K562 (cell line): ENCODE measurements at regions not wholly inside any gene's neighbourhood (a gene's known extent, or its start where the extent isn't known, plus 50 kb on each side); places are given as distances from the start of the nearest gene placed in this dataset.

Experiments
- ATAC-seq: fragments of 200-7000 bp; cut with Tn5 transposase; 3 replicates; pipeline ENCODE4 v1.9.1; 2020; ENCODE audit warnings: moderate library complexity
- BruUV-seq: library from RNA; stranded (reverse); fragments of 400-500 nt; replicated peaks from 2 replicates; lab custom pipeline; 2021; lab: Mats Ljungman, UMichigan
- CTCF ChIA-PET: fragments of 300-600 bp; formaldehyde crosslinking; extraction: SDS; loops from one replicate; lab custom pipeline; 2021; ENCODE audit warnings: low intra/inter-chr PET ratio; lab: Yijun Ruan, JAX
- POLR2A ChIA-PET: fragments of 300-600, 350-650 bp; sonication (Branson Sonifier 250); formaldehyde crosslinking; extraction: SDS; loops from one replicate; lab custom pipeline; 2021; ENCODE audit warnings: antibody characterized with exemption, inconsistent platforms; lab: Yijun Ruan, JAX
- DNase-seq, 4 experiments: peaks; one replicate each; pipeline versions ENCODE4 v3.0.0 to v3.0.0-alpha.2; 2011 to 2018; ENCODE audit warnings: low spot score in 3 of 4, mixed read lengths in 3 of 4; ENCODE audit errors: extremely low read depth in 1 of 4
- FAIRE-seq: peaks from 2 replicates; lab custom pipeline; 2011; peaks lifted over from hg19 to GRCh38; lab: Jason Lieb, UNC
- H2AFZ ChIP-seq: 2 replicates; pipeline ENCODE4 v1.6.0; 2011; ENCODE audit warnings: low read depth, low read length, control low read depth, inconsistent platforms
- H3K27ac ChIP-seq: fragments of 200-600 bp; 3 replicates; pipeline ENCODE4 v1.8.0; 2011; ENCODE audit warnings: low read depth, mild to moderate bottlenecking, control low read depth, inconsistent platforms, low read length, moderate library complexity, mixed read lengths; ENCODE audit errors: extremely low read depth
- H3K27me3 ChIP-seq, 2 experiments: fragments of 300-600 bp in 1 of 2; 2 replicates in 1 of 2; 3 replicates in 1 of 2; pipeline versions ENCODE4 v1.6.0 to v1.8.0; 2011; ENCODE audit warnings: inconsistent platforms in 2 of 2, low read length in 2 of 2, mild to moderate bottlenecking in 1 of 2, mixed read lengths in 1 of 2, moderate library complexity in 1 of 2; ENCODE audit not compliant: control insufficient read depth in 2 of 2, insufficient read depth in 2 of 2
- H3K36me3 ChIP-seq: fragments of 300-600 bp; 3 replicates; pipeline ENCODE4 v1.8.0; 2011; ENCODE audit warnings: mild to moderate bottlenecking, low read length, inconsistent platforms; ENCODE audit not compliant: control insufficient read depth, insufficient read depth
- H3K4me1 ChIP-seq, 2 experiments: fragments of 200-600 bp in 1 of 2; replicated peaks in 1 of 2; 2 replicates in 1 of 2; 3 replicates in 1 of 2; pipeline versions ENCODE4 v1.5.1 to v1.8.0; 2011; ENCODE audit warnings: inconsistent platforms in 2 of 2, low read length in 2 of 2, mild to moderate bottlenecking in 1 of 2, mixed read lengths in 1 of 2, moderate library complexity in 1 of 2; ENCODE audit not compliant: control insufficient read depth in 2 of 2, insufficient read depth in 2 of 2
- H3K4me2 ChIP-seq: 2 replicates; pipeline ENCODE4 v1.6.1; 2011; ENCODE audit warnings: low read length, control low read depth, inconsistent platforms, mixed read lengths; ENCODE audit not compliant: insufficient read depth
- H3K4me3 ChIP-seq: fragments of 200-600 bp; sonication (generic), shearing (Covaris generic); 2 replicates; pipeline ENCODE4 v1.5.1; 2016; ENCODE audit warnings: control low read depth, inconsistent platforms
- H3K79me2 ChIP-seq: fragments of 200-600 bp; 3 replicates; pipeline ENCODE4 v1.8.0; 2011; ENCODE audit warnings: low read length, inconsistent platforms; ENCODE audit not compliant: control insufficient read depth, insufficient read depth
- H3K9ac ChIP-seq, 2 experiments: 2 replicates each; pipeline versions ENCODE4 v1.6.0 to v1.6.1; 2011; ENCODE audit warnings: low read depth in 2 of 2, low read length in 2 of 2, control low read depth in 1 of 2, inconsistent platforms in 1 of 2, mild to moderate bottlenecking in 1 of 2, mixed read lengths in 1 of 2; ENCODE audit not compliant: insufficient read depth in 1 of 2
- H3K9me1 ChIP-seq: one replicate; pipeline ENCODE4 v1.6.0; 2011; ENCODE audit warnings: inconsistent platforms, mild to moderate bottlenecking, low read length, moderate library complexity; ENCODE audit not compliant: control insufficient read depth, insufficient read depth
- H3K9me3 ChIP-seq: replicated peaks from 2 replicates; pipeline ENCODE4 v1.5.1; 2011; ENCODE audit warnings: low read depth, low read length, inconsistent platforms; ENCODE audit not compliant: control insufficient read depth, insufficient read depth
- H4K20me1 ChIP-seq: replicated peaks from 2 replicates; pipeline ENCODE4 v1.6.1; 2011; ENCODE audit warnings: low read length, inconsistent platforms, mixed read lengths; ENCODE audit not compliant: control insufficient read depth, insufficient read depth
- CHD1 ChIP-seq: fragments of 200-600 bp; sonication (generic); IDR thresholded peaks from one replicate; pipeline ENCODE4 v1.6.1; 2012; ENCODE audit warnings: mild to moderate bottlenecking, moderate library complexity, low read length, inconsistent platforms
- DPF2 ChIP-seq: fragments of 450-650 bp; IDR thresholded peaks from 2 replicates; pipeline ENCODE4 v1.6.1; 2016
- HNRNPLL ChIP-seq: fragments of 200-400 bp; formaldehyde crosslinking; IDR thresholded peaks from 2 replicates; pipeline ENCODE4 v1.6.1; 2017; ENCODE audit warnings: low read length, low read depth, mild to moderate bottlenecking; ENCODE audit not compliant: poor library complexity, severe bottlenecking
- MECOM ChIP-seq: fragments of 250-450 bp; sonication (Bioruptor Pico); IDR thresholded peaks from 2 replicates; pipeline ENCODE4 v1.8.0; 2022; ENCODE audit warnings: inconsistent platforms
- PATZ1 ChIP-seq: fragments of 250-450 bp; sonication (Bioruptor Pico); IDR thresholded peaks from 2 replicates; pipeline ENCODE4 v1.5.0; 2020; ENCODE audit warnings: mild to moderate bottlenecking, borderline replicate concordance
- POU5F1 ChIP-seq: fragments of 150-350 bp; IDR thresholded peaks from 2 replicates; pipeline ENCODE4 v1.6.1; 2014; ENCODE audit warnings: borderline replicate concordance, low read length, low read depth, mild to moderate bottlenecking; ENCODE audit not compliant: partially characterized antibody
- RREB1 ChIP-seq: fragments of 250-450 bp; sonication (Bioruptor Pico); IDR thresholded peaks from 2 replicates; pipeline ENCODE4 v1.4.0; 2020
- SETDB1 ChIP-seq: IDR thresholded peaks from one replicate; pipeline ENCODE4 v1.6.1; 2012; ENCODE audit warnings: low read length, control low read depth, inconsistent platforms
- ZKSCAN3 ChIP-seq: fragments of 250-450 bp; sonication (Bioruptor Pico); IDR thresholded peaks from 2 replicates; pipeline ENCODE4 v1.4.0; 2020
- ZNF561 ChIP-seq: fragments of 450-650 bp; formaldehyde crosslinking; conservative IDR thresholded peaks from 2 replicates; pipeline ENCODE4 v1.4.0; 2020; ENCODE audit warnings: mild to moderate bottlenecking, moderate library complexity
- WGBS: fragments of 100-300 bp; shearing (Covaris generic); methylation state at CpG from one replicate; pipeline ENCODE4 v1.1.6; 2016; ENCODE audit warnings: low coverage, mixed read lengths; ENCODE audit not compliant: insufficient coverage; ENCODE audit errors: missing lambda C conversion rate; 5-methylcytosine and 5-hydroxymethylcytosine counted together
- in situ Hi-C: fragments of 300-500 bp; cut with MboI; formaldehyde crosslinking; loops from 4 replicates; pipeline ENCODE4 v1.15.0; 2018; ENCODE audit warnings: inconsistent platforms, mixed read lengths
- intact Hi-C: fragments of 100-400 bp; cut with micrococcal nuclease; formaldehyde crosslinking; loops from 2 replicates; pipeline ENCODE4 v1.14.2; 2022

GRCh38 chr14:95465358-95465757 lies 51.1 kb downstream of the SYNE3 start:
- no peaks in the 10 kb centered on the region for H3K79me2 ChIP-seq
- FAIRE-seq (no peak), ATAC-seq (no peak), DNase-seq (no peak)
- 0% methylated on average over 2 of the region's 3 CpGs for WGBS
- H3K36me3 ChIP-seq, result no peaks in the 10 kb centered on the region
- H3K4me2 ChIP-seq, result no peak overlapping the region
- no peaks in the 10 kb centered on the region for H3K9me1 ChIP-seq
- intact Hi-C loops (no loop called here), in situ Hi-C loops (no loop called here)
- no peaks in the 10 kb centered on the region for H3K9me3 ChIP-seq
- H3K27ac ChIP-seq, result no peak overlapping the region
- peaks cover 8 to 22% of the 10 kb centered on the region in 2 experiments; a peak in 4 of 5 replicates for H3K27me3 ChIP-seq
- H3K9ac ChIP-seq, result no peak overlapping the region
- H3K4me1 ChIP-seq, result peaks cover 0 to 4% of the 10 kb centered on the region in 2 experiments; a peak in 1 of 5 replicates
- CTCF ChIA-PET, result no interaction called here
- POLR2A ChIA-PET, result no interaction called here
- no peak overlapping the region for H3K4me3 ChIP-seq
- TF ChIP-seq POU5F1 (no peak), CHD1 (no peak), DPF2 (no peak), HNRNPLL (no peak), ZNF561 (CRISPR knock-in tag) (no peak), ZKSCAN3 (CRISPR knock-in tag) (no peak), SETDB1 (no peak)
- H2AFZ ChIP-seq, result no peak overlapping the region
- H4K20me1 ChIP-seq, result no peaks in the 10 kb centered on the region
- BruUV-seq, result no TSS peak

- no peaks in the 10 kb centered on the region for H3K9me1 ChIP-seq
- ATAC-seq (no peak), FAIRE-seq (no peak), DNase-seq (no peak)
- no peak overlapping the region for H3K4me3 ChIP-seq
- POLR2A ChIA-PET, result interaction anchor here (0.6 to 0.7 kb wide), 3 partner anchors 18 to 530 kb away, joined by 3 read pairs; no protein-coding TSS in a partner anchor
- intact Hi-C loops (no loop called here), in situ Hi-C loops (no loop called here)
- WGBS, result 8% methylated on average over 4 of the region's 4 CpGs
- no peak overlapping the region for H3K9ac ChIP-seq
- H2AFZ ChIP-seq, result no peak overlapping the region
- H3K4me2 ChIP-seq, result no peak overlapping the region
- no peaks in the 10 kb centered on the region for H3K36me3 ChIP-seq
- H4K20me1 ChIP-seq, result no peaks in the 10 kb centered on the region
- H3K79me2 ChIP-seq, result no peaks in the 10 kb centered on the region
- no TSS peak for BruUV-seq
- H3K27ac ChIP-seq, result no peak overlapping the region
- CTCF ChIA-PET, result no interaction called here
- H3K9me3 ChIP-seq, result no peaks in the 10 kb centered on the region
- peaks cover 0 to 4% of the 10 kb centered on the region in 2 experiments; a peak in 1 of 5 replicates for H3K4me1 ChIP-seq
- peaks cover 8 to 25% of the 10 kb centered on the region in 2 experiments; a peak in 4 of 5 replicates for H3K27me3 ChIP-seq
- no peak for TF ChIP-seq RREB1 (CRISPR knock-in tag)
- TF ChIP-seq PATZ1 (CRISPR knock-in tag), result no peak
- no peak for TF ChIP-seq MECOM (CRISPR knock-in tag)
Observed at GRCh38 chr14:95464514-95464913, 51.9 kb downstream of the SYNE3 start.
